Peyer's patch (tissue), 4 donors: ENCODE measurements at regions not wholly inside any gene's neighbourhood (a gene's known extent, or its start where the extent isn't known, plus 50 kb on each side); places are given as distances from the start of the nearest gene placed in this dataset.

Experiments
- CTCF ChIP-seq, 6 experiments: fragments of 450-650 bp in 4 of 6; fragments of 200-600 bp in 2 of 6; sonication (generic) in 1 of 6; IDR thresholded peaks; one replicate each; pipeline ENCODE4 v1.5.1; 2017 to 2019; ENCODE audit warnings: antibody characterized with exemption in 6 of 6, mild to moderate bottlenecking in 3 of 6, moderate library complexity in 1 of 6
- POLR2A ChIP-seq, 2 donors: fragments of 450-650 bp; IDR thresholded peaks; one replicate each; pipeline ENCODE4 v1.5.1; 2017; ENCODE audit warnings: antibody characterized with exemption in 2 of 2, mild to moderate bottlenecking in 2 of 2, moderate library complexity in 2 of 2

GRCh38 chr14:22433069-22433468 lies 156.0 kb downstream of the DAD1 start:
- TF ChIP-seq CTCF (IDR thresholded peaks at IDR 0.05) (no peak), POLR2A (IDR thresholded peaks at IDR 0.05) (no peak)
